Astrocyte (in vitro differentiated cells and primary cell): ENCODE measurements at regions not wholly inside any gene's neighbourhood (a gene's known extent, or its start where the extent isn't known, plus 50 kb on each side); places are given as distances from the start of the nearest gene placed in this dataset.

ENCODE experiments used
- DNase-seq: peaks from one replicate; pipeline ENCODE4 v3.0.0-alpha.2; 2010; ENCODE audit warnings: low read depth
- FAIRE-seq: peaks from 2 replicates; lab custom pipeline; 2011; peaks lifted over from hg19 to GRCh38; lab: Jason Lieb, UNC
- H2AFZ ChIP-seq: 2 replicates; pipeline ENCODE4 v1.6.0; 2012; ENCODE audit warnings: low read depth, low read length, inconsistent platforms
- H3K27ac ChIP-seq: 2 replicates; pipeline ENCODE4 v1.5.1; 2011; ENCODE audit warnings: low read depth, low read length, inconsistent platforms
- H3K27me3 ChIP-seq: 2 replicates; pipeline ENCODE4 v1.6.0; 2011; ENCODE audit warnings: low read length, inconsistent platforms; ENCODE audit not compliant: insufficient read depth
- H3K36me3 ChIP-seq: 2 replicates; pipeline ENCODE4 v1.5.1; 2011; ENCODE audit warnings: low read length, inconsistent platforms; ENCODE audit not compliant: insufficient read depth
- H3K4me1 ChIP-seq: 2 replicates; pipeline ENCODE4 v1.5.1; 2011; ENCODE audit warnings: low read length, inconsistent platforms; ENCODE audit not compliant: insufficient read depth
- H3K4me2 ChIP-seq: 2 replicates; pipeline ENCODE4 v1.6.0; 2012; ENCODE audit warnings: low read length, inconsistent platforms
- H3K4me3 ChIP-seq: 2 replicates; pipeline ENCODE4 v1.5.1; 2011; ENCODE audit warnings: low read depth, mild to moderate bottlenecking, low read length, inconsistent platforms; ENCODE audit not compliant: insufficient read depth
- H3K79me2 ChIP-seq: 2 replicates; pipeline ENCODE4 v1.6.0; 2012; ENCODE audit warnings: mild to moderate bottlenecking, low read length, inconsistent platforms; ENCODE audit not compliant: insufficient read depth
- H3K9ac ChIP-seq: 2 replicates; pipeline ENCODE4 v1.6.0; 2012; ENCODE audit warnings: mild to moderate bottlenecking, low read length, inconsistent platforms
- H3K9me3 ChIP-seq: 2 replicates; pipeline ENCODE4 v1.5.1; 2012; ENCODE audit warnings: low read depth, mild to moderate bottlenecking, low read length, inconsistent platforms; ENCODE audit not compliant: insufficient read depth
- H4K20me1 ChIP-seq: 2 replicates; pipeline ENCODE4 v1.6.0; 2012; ENCODE audit warnings: low read length, inconsistent platforms; ENCODE audit not compliant: insufficient read depth
- H3K27ac Mint-ChIP-seq: one replicate; pipeline ENCODE4 v1.8.0; 2021; ENCODE audit warnings: mild to moderate bottlenecking, mixed read lengths; ENCODE audit not compliant: unreplicated experiment
- H3K27me3 Mint-ChIP-seq: one replicate; pipeline ENCODE4 v1.8.0; 2021; ENCODE audit warnings: low read depth, mixed read lengths; ENCODE audit not compliant: unreplicated experiment
- H3K36me3 Mint-ChIP-seq: one replicate; pipeline ENCODE4 v1.8.0; 2021; ENCODE audit warnings: low read depth, mixed read lengths; ENCODE audit not compliant: unreplicated experiment
- H3K4me1 Mint-ChIP-seq: one replicate; pipeline ENCODE4 v1.8.0; 2021; ENCODE audit warnings: low read depth, mixed read lengths; ENCODE audit not compliant: unreplicated experiment
- H3K4me3 Mint-ChIP-seq: one replicate; pipeline ENCODE4 v1.8.0; 2021; ENCODE audit warnings: mild to moderate bottlenecking, moderate library complexity, mixed read lengths; ENCODE audit not compliant: unreplicated experiment
- H3K9me3 Mint-ChIP-seq: one replicate; pipeline ENCODE4 v1.8.0; 2021; ENCODE audit warnings: mild to moderate bottlenecking, mixed read lengths; ENCODE audit not compliant: unreplicated experiment
- CTCF ChIP-seq: IDR thresholded peaks from 2 replicates; pipeline ENCODE4 v1.5.1; 2011; ENCODE audit warnings: low read depth, mild to moderate bottlenecking, inconsistent platforms, low read length, moderate library complexity; ENCODE audit not compliant: insufficient read depth
- EZH2 ChIP-seq: IDR thresholded peaks from 2 replicates; pipeline ENCODE4 v1.6.1; 2012; ENCODE audit warnings: mild to moderate bottlenecking, low read length, inconsistent platforms; ENCODE audit not compliant: insufficient read depth

GRCh38 chr1:13970631-13971247 is 270.8 kb downstream of the PRDM2 start:
- no peak for FAIRE-seq
- H3K9me3 Mint-ChIP-seq, result peaks cover 9% of the 10 kb centered on the region
- H3K79me2 ChIP-seq, result no peaks in the 10 kb centered on the region

GRCh38 chr1:13976485-13976884 is 276.5 kb downstream of the PRDM2 start:
- Histone ChIP-seq H3K4me2 (no peak overlapping the region), H3K4me3 (no peak overlapping the region), H3K27ac (no peak overlapping the region), H3K79me2 (no peaks in the 10 kb centered on the region), H3K36me3 (no peaks in the 10 kb centered on the region), H3K9ac (no peak overlapping the region), H3K27me3 (no peaks in the 10 kb centered on the region), H4K20me1 (no peaks in the 10 kb centered on the region), H3K9me3 (no peaks in the 10 kb centered on the region), H3K4me1 (no peaks in the 10 kb centered on the region), H2AFZ (no peak overlapping the region)
- no peak for DNase-seq
- no peak overlapping the region for H3K27ac Mint-ChIP-seq
- no peak for TF ChIP-seq EZH2
- TF ChIP-seq CTCF, result no peak
- H3K9me3 Mint-ChIP-seq, result peaks cover 3% of the 10 kb centered on the region
- FAIRE-seq, result no peak
- H3K36me3 Mint-ChIP-seq, result no peaks in the 10 kb centered on the region
- peaks cover 3% of the 10 kb centered on the region for H3K4me1 Mint-ChIP-seq
- peaks cover 2% of the 10 kb centered on the region for H3K27me3 Mint-ChIP-seq
- no peak overlapping the region for H3K4me3 Mint-ChIP-seq

More at GRCh38 chr1:13970631-13971247, 270.8 kb downstream of the PRDM2 start:
- no peaks in the 10 kb centered on the region for H3K27me3 ChIP-seq
- Mint-ChIP-seq H3K4me3 (no peak overlapping the region), H3K4me1 (no peaks in the 10 kb centered on the region), H3K27ac (no peak overlapping the region), H3K27me3 (peaks cover 12% of the 10 kb centered on the region), H3K36me3 (no peaks in the 10 kb centered on the region)
- DNase-seq, result no peak
- peaks cover 2% of the 10 kb centered on the region for H3K9me3 ChIP-seq
- no peaks in the 10 kb centered on the region for H4K20me1 ChIP-seq
- H3K4me3 ChIP-seq, result no peak overlapping the region
- H3K9ac ChIP-seq, result no peak overlapping the region
- no peak overlapping the region for H3K4me2 ChIP-seq
- H3K4me1 ChIP-seq, result no peaks in the 10 kb centered on the region
- H2AFZ ChIP-seq, result no peak overlapping the region
- H3K36me3 ChIP-seq, result no peaks in the 10 kb centered on the region
- H3K27ac ChIP-seq, result no peak overlapping the region
- TF ChIP-seq EZH2, result no peak
- TF ChIP-seq CTCF, result no peak

- Histone ChIP-seq H3K36me3 (no peaks in the 10 kb centered on the region), H3K4me3 (no peak overlapping the region), H3K9ac (no peak overlapping the region), H3K9me3 (no peaks in the 10 kb centered on the region), H3K27ac (no peak overlapping the region), H3K4me1 (no peaks in the 10 kb centered on the region), H3K27me3 (no peaks in the 10 kb centered on the region), H2AFZ (no peak overlapping the region), H4K20me1 (no peaks in the 10 kb centered on the region), H3K4me2 (no peak overlapping the region), H3K79me2 (no peaks in the 10 kb centered on the region)
- DNase-seq (no peak), FAIRE-seq (no peak)
- Mint-ChIP-seq H3K4me1 (peaks cover 3% of the 10 kb centered on the region), H3K36me3 (no peaks in the 10 kb centered on the region), H3K27ac (no peak overlapping the region), H3K9me3 (peaks cover 3% of the 10 kb centered on the region), H3K4me3 (no peak overlapping the region), H3K27me3 (no peaks in the 10 kb centered on the region)
- TF ChIP-seq EZH2, result no peak
Measured at GRCh38 chr1:13981142-13981541, 281.2 kb downstream of the PRDM2 start.
